GM19468 (cell line): ENCODE measurements at regions not wholly inside any gene's neighbourhood (a gene's known extent, or its start where the extent isn't known, plus 50 kb on each side); places are given as distances from the start of the nearest gene placed in this dataset.

Source experiments
- ATAC-seq: cut with Tn5 transposase; IDR thresholded peaks from one replicate; pipeline ENCODE4 v1.9.1; 2021; ENCODE audit warnings: mild to moderate bottlenecking, moderate library complexity, moderate number of reproducible peaks; ENCODE audit not compliant: unreplicated experiment; ENCODE audit errors: extremely low read depth

DNA sequence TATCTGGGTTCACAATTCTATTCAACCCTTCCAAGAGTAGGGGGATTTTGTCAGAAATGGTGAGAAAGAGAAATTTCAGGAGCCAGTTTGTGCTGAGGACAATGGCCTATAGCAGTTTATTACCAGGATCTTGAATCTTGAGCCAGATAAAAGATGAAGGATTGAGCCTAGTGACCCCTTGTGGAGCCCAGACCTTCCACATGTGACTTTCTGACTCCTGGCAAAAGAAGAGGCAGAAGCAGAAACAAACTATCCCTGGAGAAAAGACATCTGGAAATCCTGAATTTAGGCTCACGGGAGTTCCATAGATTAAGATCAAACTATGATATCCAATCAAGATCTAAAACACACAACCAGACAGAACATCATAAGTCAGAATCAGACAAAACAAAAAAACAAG is 60.9 kb upstream of the CHRM2 start:
- ATAC-seq = no peak

DNA sequence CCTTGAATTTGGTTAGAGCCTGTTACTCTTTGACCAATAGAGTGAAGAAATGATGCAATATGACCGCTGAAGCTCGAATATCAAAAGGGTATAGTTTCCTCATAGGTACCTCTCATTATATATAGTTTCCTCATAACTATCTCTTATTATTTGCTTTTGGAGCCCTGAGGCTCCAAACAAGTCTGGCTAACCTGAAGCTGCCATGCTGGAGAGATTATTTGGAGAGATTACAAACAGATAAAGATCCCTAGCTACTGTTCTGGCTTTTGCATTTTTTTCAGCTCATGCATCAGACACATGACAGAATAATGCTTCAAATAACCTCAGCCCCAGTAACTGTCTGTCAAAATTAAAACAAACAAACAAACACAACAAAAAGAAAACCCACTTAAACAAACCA is 65.4 kb upstream of the CHRM2 start:
- ATAC-seq = no peak

DNA sequence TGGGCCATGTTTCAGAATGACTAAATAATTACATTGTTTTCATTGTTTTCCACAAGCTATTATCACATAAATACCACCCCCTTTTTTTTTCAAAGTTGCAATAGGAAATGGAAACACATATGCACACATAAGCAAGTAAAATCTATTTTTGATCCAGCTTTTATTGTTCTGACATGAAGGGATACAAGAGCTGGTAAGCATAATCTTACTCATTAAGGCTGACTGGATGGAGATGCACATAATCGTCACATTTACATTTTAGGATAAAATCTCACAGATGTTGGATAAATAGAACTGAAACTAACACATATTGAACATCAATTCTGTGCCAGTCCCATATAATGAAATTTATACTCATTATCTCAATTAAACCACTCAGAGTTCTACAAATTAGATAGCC is 84.5 kb upstream of the CHRM2 start:
- ATAC-seq = no peak

DNA sequence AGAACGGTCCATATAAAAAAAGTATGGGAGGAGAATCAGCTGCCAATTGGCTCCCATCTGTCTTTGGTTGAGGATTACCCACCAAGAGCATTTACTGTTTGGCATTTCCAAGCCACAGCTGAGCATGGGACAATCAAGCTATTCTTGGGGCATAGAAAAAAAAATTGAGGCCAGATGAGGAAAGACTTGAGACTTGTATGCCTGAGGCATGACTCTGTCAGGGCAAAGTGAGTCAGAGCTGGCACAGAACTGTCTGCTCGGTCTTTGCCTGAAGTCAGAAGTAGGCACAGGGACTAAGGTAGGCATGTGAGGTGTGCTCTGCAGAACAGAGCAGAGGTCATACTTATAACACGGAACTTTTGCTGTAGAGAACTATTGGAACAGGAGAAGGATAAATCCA is 126.5 kb upstream of the CHRM2 start:
- ATAC-seq = no peak

GRCh38 chr7:136728945-136729344 is 139.5 kb upstream of the CHRM2 start:
- ATAC-seq = no peak

GRCh38 chr7:136726460-136726859 is 142.0 kb upstream of the CHRM2 start:
- no peak for ATAC-seq

- no peak for ATAC-seq
Observed at GRCh38 chr7:136717910-136718557, 150.4 kb upstream of the CHRM2 start.

DNA sequence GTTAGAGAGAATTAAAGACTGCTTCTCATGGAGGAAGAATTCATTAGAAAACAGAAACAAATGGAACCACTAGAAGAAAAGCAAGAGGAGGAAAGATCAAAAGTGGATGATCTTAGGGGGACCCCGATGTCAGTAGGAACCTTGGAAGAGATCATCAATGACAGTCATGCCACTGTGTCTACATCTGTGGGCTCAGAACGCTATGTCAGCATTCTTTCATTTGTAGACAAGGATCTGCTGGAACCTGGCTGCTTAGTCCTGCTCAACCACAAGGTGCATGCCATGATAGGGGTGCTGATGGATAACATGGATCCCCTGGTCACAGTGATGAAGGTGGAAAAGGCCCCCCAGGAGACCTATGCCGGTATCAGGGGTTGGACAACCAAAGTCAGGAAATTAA is 154.4 kb upstream of the CHRM2 start:
- ATAC-seq = no peak

DNA sequence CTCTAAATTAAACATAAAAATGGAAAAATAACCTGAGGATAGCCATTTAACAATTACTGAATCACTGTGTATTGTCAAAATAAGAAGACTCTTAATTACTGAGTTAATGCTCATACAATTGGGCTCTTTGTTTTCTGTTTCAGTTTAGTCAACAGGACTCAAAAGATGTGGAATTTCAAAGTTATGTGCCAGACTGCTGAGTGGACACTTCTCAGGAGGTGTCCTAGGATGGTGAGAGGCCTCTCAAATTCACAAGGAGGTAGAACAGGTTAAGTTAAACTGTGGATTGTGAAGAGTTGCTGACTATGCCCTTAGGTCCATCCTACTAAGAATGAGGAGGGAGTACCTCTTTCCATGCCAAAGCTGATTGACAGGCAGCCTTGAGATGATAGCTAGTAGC is 157.7 kb upstream of the CHRM2 start:
- ATAC-seq = no peak

- ATAC-seq = no peak
Observed at GRCh38 chr7:136709876-136710275, 158.6 kb upstream of the CHRM2 start.

DNA sequence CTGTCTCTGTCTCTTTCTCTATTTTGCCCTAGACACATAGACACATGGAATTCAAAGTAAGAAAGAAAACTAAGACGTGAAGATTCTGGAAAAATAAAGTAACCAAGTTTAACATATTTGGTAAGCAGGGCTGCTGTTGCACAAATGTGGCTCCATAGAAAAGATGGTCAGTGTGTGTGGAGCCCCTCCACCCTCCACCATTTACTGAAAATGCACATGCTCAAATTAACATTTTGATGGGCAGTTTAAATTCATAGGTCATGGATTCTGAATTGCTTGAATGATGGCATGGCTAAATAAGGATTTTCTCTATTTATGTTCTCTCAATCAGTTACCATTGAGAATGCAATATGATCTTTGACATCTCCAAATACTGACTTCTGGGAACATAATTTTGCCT is 165.5 kb upstream of the CHRM2 start:
- ATAC-seq = no peak

- ATAC-seq = no peak
Observed at GRCh38 chr7:136698977-136699376, 169.5 kb upstream of the CHRM2 start.

GRCh38 chr7:136698231-136698630 is 170.2 kb upstream of the CHRM2 start:
- no peak for ATAC-seq

- ATAC-seq = no peak
Observed at GRCh38 chr7:136697271-136697670, 171.2 kb upstream of the CHRM2 start.

GRCh38 chr7:136693166-136694119 is 175.0 kb upstream of the CHRM2 start:
- no peak for ATAC-seq

GRCh38 chr7:136692221-136692620 is 176.2 kb upstream of the CHRM2 start:
- ATAC-seq = no peak

GRCh38 chr7:136688601-136689000 is 179.9 kb upstream of the CHRM2 start:
- no peak for ATAC-seq

DNA sequence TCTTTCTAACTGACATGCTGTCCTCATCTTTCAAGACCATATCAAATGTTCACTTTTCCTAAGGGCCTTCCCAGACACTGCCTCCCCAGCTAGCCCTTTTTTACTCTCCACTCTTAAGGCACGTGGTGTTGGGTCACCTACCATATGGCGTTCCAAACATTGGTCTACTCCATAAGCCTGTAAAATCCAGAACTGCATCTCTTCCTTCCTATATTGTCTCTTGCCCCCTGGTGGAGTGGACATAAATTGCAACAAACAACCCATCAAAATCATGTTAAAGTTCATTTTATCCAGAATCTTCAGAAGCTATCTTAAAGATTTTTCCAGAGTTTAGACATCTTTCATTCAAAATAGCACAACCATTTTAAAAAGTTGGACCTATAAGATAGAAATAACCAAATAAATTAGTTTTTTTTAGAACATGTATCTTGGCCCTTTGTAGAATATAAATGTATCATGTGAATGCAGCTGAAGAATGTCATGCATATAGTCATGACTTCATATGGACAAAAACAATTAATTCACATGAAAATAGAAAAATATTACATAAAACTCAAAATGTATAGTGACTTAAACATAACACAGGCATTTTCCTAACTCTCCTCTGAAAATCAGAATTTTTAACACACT is 180.6 kb upstream of the CHRM2 start:
- ATAC-seq = no peak

- ATAC-seq = no peak
Observed at GRCh38 chr7:136685501-136686173, 182.8 kb upstream of the CHRM2 start.

- no peak for ATAC-seq
Observed at GRCh38 chr7:136677471-136678365, 190.7 kb upstream of the CHRM2 start.
